Choroid plexus epithelial cell (primary cell): ENCODE measurements at regions not wholly inside any gene's neighbourhood (a gene's known extent, or its start where the extent isn't known, plus 50 kb on each side); places are given as distances from the start of the nearest gene placed in this dataset.

ENCODE experiments used
- DNase-seq: peaks from one replicate; pipeline ENCODE4 v3.0.0-alpha.2; 2010; ENCODE audit warnings: low read depth
- H3K4me3 ChIP-seq: 2 replicates; pipeline ENCODE4 v1.5.1; 2011; ENCODE audit warnings: low read depth, mild to moderate bottlenecking, control low read depth, low read length, moderate library complexity
- TF ChIP-seq, protein P1 (sequence below): conservative IDR thresholded peaks from 2 replicates; pipeline ENCODE4 v1.5.1; 2011; ENCODE audit warnings: low read depth, mild to moderate bottlenecking, control low read depth, inconsistent platforms, low read length, moderate library complexity

DNA sequence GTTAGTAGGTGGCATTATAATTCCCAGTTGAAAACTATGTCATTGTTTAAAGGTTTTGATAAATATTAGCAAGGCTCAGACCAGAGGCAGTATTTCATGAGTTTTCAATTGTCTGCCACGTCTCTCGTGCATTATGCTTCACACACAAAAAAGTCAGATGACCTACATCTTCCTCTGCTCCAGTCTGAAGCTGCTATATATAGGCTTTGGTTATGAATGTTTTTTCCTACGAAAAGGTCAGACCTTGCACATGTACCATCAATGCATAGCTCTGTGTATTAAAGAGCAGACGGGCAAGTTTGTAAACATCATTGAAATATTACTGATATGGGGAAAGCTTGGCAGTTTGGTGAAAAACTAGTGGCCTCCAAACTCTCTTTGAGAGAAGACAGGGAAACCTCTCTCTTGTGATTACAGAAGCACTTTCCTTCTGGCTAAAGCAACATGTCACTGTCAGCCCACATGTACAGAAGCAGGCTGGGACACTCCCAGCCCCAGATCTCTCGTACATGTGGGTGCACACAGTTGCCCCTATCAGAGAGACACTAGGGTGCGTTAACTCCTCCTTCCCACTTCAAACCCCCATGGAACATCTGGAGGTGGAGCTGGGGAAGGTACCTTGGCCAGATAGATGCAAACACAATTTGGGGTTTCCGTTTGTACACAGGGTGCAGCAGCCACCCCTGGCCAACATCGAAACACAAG is 184.0 kb upstream of the BCL6 start:
- no peak for DNase-seq
- TF ChIP-seq, protein P1, sequence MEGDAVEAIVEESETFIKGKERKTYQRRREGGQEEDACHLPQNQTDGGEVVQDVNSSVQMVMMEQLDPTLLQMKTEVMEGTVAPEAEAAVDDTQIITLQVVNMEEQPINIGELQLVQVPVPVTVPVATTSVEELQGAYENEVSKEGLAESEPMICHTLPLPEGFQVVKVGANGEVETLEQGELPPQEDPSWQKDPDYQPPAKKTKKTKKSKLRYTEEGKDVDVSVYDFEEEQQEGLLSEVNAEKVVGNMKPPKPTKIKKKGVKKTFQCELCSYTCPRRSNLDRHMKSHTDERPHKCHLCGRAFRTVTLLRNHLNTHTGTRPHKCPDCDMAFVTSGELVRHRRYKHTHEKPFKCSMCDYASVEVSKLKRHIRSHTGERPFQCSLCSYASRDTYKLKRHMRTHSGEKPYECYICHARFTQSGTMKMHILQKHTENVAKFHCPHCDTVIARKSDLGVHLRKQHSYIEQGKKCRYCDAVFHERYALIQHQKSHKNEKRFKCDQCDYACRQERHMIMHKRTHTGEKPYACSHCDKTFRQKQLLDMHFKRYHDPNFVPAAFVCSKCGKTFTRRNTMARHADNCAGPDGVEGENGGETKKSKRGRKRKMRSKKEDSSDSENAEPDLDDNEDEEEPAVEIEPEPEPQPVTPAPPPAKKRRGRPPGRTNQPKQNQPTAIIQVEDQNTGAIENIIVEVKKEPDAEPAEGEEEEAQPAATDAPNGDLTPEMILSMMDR, result no peak

DNA sequence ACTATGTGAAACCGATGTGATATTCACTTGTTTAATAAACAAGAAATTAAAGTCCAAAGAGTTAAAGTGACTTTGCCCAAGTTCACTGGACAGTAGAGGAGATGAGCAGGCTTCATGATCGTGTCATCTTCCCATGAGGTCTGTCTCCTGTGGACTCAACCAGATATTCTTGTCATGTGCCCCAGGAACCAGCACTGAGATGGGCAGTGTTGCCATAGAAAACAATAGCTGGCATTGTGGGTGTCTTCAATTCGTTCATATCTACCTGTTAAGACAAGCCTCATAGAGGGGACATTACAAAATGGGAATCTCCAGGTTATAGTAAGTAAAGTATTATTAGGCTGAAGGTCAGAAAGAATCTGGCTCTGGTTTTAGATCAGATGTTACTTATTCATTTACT is 184.8 kb upstream of the BCL6 start:
- TF ChIP-seq, protein P1, result no peak
- no peak overlapping the region for H3K4me3 ChIP-seq
- DNase-seq, result no peak

More for the DNA sequence above, 184.0 kb upstream of the BCL6 start:
- no peak overlapping the region for H3K4me3 ChIP-seq

DNA sequence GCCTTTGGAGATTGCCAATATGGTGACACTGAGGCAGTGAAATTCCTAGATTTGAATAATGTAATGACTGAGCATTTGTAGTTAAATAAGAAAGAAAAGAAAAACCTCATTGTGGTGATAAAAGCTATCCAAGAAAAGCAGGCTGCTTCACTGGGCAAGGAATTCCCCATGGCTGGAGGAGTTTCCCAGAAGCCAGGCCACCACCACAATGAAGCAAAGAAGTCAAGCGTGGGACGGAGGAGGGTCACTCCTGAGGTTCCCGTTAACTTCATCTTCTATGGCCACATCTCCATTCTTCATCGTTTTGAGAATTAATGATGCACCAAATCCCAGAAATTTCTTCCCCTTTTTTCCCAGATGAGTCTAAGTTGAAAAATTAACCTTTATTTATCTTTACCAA is 185.8 kb upstream of the BCL6 start:
- DNase-seq, result no peak
- TF ChIP-seq, protein P1, result no peak

DNA sequence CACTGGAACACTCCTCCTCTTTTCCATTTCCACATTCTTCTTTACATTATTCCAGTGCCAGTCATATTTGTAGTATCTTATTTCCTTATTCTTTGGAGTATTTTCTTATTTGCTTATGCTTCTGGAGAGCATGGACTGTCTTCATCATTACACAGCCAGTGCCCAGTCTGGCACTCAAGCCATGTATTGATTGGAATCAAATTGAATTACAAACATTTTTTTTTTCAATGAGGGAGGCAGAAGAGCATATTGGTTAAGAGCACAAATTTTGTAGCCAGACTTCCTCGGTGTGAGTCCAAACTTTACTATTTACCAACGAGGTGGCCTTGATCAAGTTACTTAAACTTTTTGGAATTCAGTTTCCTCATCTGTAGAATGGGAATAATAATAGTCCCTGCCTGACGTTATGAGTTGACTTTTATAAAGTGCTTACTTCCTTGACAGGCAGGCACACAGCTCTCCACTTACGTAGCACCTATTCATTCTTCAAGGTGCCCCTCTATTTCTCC is 186.6 kb upstream of the BCL6 start:
- TF ChIP-seq, protein P1, result no peak
- no peak overlapping the region for H3K4me3 ChIP-seq
- DNase-seq, result no peak

More for the DNA sequence above, 185.8 kb upstream of the BCL6 start:
- H3K4me3 ChIP-seq, result no peak overlapping the region

DNA sequence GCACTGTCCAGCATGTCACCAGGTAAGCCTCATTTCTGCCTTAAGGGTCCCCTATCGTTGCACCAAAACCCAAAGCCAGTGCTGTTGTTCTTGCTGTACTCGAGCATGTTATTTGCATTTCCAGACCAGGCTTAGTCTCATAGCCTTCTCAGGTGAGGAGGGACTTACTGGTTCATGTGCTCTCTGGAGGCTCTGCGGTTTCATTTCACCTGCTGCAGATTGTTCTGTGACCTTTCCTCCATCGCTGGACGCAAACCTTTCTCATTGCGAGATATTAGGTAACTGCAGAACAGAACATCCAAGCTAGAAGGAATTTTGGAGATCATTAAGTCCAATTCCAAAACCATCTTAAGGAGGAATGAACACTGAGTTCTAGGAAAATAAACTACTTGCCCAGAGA is 187.3 kb upstream of the BCL6 start:
- no peak for DNase-seq
- TF ChIP-seq, protein P1, result no peak
- no peak overlapping the region for H3K4me3 ChIP-seq

DNA sequence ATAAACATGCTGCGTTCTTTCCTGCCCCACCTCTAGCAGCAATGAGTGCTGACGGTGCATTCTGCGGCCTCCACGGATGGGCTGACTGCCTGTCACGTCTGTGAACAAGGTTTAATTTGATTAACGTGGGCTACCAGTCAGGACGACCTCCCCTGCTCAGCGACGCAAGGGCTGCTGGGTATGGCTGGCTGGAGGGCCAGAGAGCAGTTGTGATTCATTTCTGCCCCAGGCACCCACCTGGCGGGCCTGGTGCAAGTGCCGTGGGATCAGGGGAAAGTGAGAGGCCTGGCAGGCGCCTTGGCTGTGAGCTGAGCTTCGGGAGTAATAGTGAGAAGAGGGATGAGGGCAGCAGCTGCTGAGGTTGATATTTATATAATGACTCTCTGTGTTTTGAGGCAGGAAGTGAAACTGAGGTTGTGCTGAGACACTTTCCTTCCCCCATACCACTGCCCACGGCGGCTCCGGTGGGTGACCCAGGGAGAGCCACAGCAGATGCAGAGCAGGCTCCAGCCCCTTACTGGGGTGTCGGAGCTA is 190.4 kb upstream of the BCL6 start:
- TF ChIP-seq, protein P1, result no peak
- no peak for DNase-seq
- no peak overlapping the region for H3K4me3 ChIP-seq

DNA sequence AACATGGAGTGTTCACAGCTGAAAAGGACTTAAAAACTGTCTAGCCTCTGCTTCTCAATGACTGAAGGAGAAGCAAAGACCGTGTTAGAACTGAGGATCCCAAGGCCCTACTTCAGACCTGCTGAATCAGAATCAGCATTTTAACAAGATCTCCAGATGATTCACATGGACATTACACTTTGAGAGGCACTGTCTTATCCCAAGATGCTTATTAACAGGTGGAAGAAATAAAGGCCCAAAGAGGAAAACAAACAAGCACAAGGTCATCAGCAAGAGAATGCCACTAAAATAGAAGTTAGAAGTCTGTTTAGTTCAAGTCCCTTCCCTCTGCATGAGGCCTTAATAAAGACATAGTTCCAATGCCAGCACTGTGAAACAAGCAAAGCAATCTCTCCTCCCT is 191.4 kb upstream of the BCL6 start:
- H3K4me3 ChIP-seq, result no peak overlapping the region
- TF ChIP-seq, protein P1, result no peak
- no peak for DNase-seq
